ENCODE measurements at regions not wholly inside any gene's neighbourhood (a gene's known extent, or its start where the extent isn't known, plus 50 kb on each side); places are given as distances from the start of the nearest gene placed in this dataset.

- peak; percentile 27 for DNase-seq (ENCODE audit: low read depth)
- H3K4me3 ChIP-seq (ENCODE audit: low read depth, low read length), result no peak overlapping the region; the same call in 1 of the 2 replicates
Observed at GRCh38 chr7:22884911-22885788, 62.5 kb upstream of the TOMM7 start.

GRCh38 chr7:22882106-22882505 lies 59.5 kb upstream of the TOMM7 start:
- DNase-seq (ENCODE audit: low read depth), result no peak
- H3K4me3 ChIP-seq (ENCODE audit: low read depth, low read length), result no peak overlapping the region
- TF ChIP-seq, protein P1, sequence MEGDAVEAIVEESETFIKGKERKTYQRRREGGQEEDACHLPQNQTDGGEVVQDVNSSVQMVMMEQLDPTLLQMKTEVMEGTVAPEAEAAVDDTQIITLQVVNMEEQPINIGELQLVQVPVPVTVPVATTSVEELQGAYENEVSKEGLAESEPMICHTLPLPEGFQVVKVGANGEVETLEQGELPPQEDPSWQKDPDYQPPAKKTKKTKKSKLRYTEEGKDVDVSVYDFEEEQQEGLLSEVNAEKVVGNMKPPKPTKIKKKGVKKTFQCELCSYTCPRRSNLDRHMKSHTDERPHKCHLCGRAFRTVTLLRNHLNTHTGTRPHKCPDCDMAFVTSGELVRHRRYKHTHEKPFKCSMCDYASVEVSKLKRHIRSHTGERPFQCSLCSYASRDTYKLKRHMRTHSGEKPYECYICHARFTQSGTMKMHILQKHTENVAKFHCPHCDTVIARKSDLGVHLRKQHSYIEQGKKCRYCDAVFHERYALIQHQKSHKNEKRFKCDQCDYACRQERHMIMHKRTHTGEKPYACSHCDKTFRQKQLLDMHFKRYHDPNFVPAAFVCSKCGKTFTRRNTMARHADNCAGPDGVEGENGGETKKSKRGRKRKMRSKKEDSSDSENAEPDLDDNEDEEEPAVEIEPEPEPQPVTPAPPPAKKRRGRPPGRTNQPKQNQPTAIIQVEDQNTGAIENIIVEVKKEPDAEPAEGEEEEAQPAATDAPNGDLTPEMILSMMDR (IDR thresholded peaks at IDR 0.05; ENCODE audit: low read depth, low read length, missing control alignments), result no peak

More at GRCh38 chr7:22884911-22885788, 62.5 kb upstream of the TOMM7 start:
- TF ChIP-seq, protein P1 (IDR thresholded peaks at IDR 0.05; ENCODE audit: low read depth, low read length, missing control alignments), result no peak

- DNase-seq (ENCODE audit: low read depth), result no peak
- TF ChIP-seq, protein P1 (IDR thresholded peaks at IDR 0.05; ENCODE audit: low read depth, low read length, missing control alignments), result no peak
- H3K4me3 ChIP-seq (ENCODE audit: low read depth, low read length), result no peak overlapping the region
Observed at GRCh38 chr7:22879709-22880306, 57.2 kb upstream of the TOMM7 start.

- TF ChIP-seq, protein P1 (IDR thresholded peaks at IDR 0.05; ENCODE audit: low read depth, low read length, missing control alignments), result no peak
- no peak for DNase-seq (ENCODE audit: low read depth)
Observed at GRCh38 chr7:22879280-22879679, 56.6 kb upstream of the TOMM7 start.

DNA sequence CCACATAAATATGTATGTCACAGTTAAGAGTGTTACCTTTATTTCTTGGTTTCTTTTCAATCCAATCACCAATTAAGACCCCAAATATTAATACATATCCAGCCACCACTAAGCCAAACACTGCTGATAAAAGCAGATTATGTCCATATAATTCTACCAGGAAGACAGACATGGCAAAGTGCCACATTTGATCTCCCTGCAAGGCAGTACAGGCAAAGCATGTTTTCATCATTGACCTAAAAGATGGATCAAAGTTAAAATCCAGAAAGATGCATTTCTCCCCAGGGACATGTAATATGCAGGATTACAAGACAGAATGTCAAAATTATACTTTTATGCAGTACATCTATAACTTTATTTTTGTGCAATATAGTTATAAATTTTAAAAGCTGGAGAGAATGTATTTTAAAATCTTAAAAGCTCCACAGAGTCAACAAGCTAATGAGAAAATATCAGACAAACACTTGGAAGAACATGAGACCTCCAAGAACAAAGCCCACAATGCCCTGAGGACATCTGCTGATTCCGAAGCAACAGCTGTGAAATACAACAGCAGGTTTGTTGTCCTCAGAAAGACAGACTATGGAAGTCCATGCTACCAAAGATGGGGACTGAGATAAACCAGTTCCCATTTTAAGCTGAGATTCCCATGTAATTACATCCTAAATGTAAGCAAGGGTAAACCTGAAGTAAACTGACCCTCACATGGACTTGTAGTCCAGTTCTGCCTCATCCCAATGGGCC lies 54.5 kb upstream of the TOMM7 start:
- no peak overlapping the region for H3K4me3 ChIP-seq (ENCODE audit: low read depth, low read length)
- TF ChIP-seq, protein P1 (IDR thresholded peaks at IDR 0.05; ENCODE audit: low read depth, low read length, missing control alignments), result no peak
- no peak for DNase-seq (ENCODE audit: low read depth)

More at GRCh38 chr7:22879280-22879679, 56.6 kb upstream of the TOMM7 start:
- H3K4me3 ChIP-seq (ENCODE audit: low read depth, low read length), result no peak overlapping the region

- DNase-seq (ENCODE audit: low read depth), result no peak
- no peak overlapping the region for H3K4me3 ChIP-seq (ENCODE audit: low read depth, low read length)
- TF ChIP-seq, protein P1 (IDR thresholded peaks at IDR 0.05; ENCODE audit: low read depth, low read length, missing control alignments), result no peak
Observed at GRCh38 chr7:22875470-22875869, 52.8 kb upstream of the TOMM7 start.
